Upper lobe of right lung (tissue), 1 donor: ENCODE measurements at regions not wholly inside any gene's neighbourhood (a gene's known extent, or its start where the extent isn't known, plus 50 kb on each side); places are given as distances from the start of the nearest gene placed in this dataset.

Experiments used
- ATAC-seq: fragments of 200-7000 bp; cut with Tn5 transposase; one replicate; pipeline ENCODE4 v1.9.1; 2020; ENCODE audit warnings: mild to moderate bottlenecking, moderate library complexity
- DNase-seq: peaks from one replicate; pipeline ENCODE4 v3.0.0-alpha.2; 2020
- H3K27ac ChIP-seq: fragments of 200-600 bp; one replicate; pipeline ENCODE4 v1.8.0; 2022
- H3K27me3 ChIP-seq: fragments of 200-600 bp; one replicate; pipeline ENCODE4 v1.8.0; 2022; ENCODE audit warnings: mild to moderate bottlenecking
- H3K36me3 ChIP-seq: fragments of 200-600 bp; one replicate; pipeline ENCODE4 v1.8.0; 2022
- H3K4me1 ChIP-seq: fragments of 200-600 bp; one replicate; pipeline ENCODE4 v1.8.0; 2022
- H3K4me3 ChIP-seq: fragments of 200-600 bp; one replicate; pipeline ENCODE4 v1.8.0; 2022; ENCODE audit warnings: mild to moderate bottlenecking
- H3K9me3 ChIP-seq: fragments of 200-600 bp; one replicate; pipeline ENCODE4 v1.8.0; 2022
- intact Hi-C: fragments of 100-400 bp; cut with DNase I; formaldehyde crosslinking; loops from one replicate; pipeline ENCODE4 v1.11.0; 2022
- TF ChIP-seq, protein P1 (sequence below): fragments of 200-600 bp; IDR thresholded peaks from one replicate; pipeline ENCODE4 v1.8.0; 2022; ENCODE audit warnings: antibody characterized with exemption
- donor health status: DM: no; HTN: yes; CAD: no; lungs with severe emphysema.

- DNase-seq (no peak), ATAC-seq (no peak)
- no peaks in the 10 kb centered on the region for H3K36me3 ChIP-seq
- no peaks in the 10 kb centered on the region for H3K27me3 ChIP-seq
- no peaks in the 10 kb centered on the region for H3K9me3 ChIP-seq
- H3K27ac ChIP-seq: no peak overlapping the region
- TF ChIP-seq, protein P1, sequence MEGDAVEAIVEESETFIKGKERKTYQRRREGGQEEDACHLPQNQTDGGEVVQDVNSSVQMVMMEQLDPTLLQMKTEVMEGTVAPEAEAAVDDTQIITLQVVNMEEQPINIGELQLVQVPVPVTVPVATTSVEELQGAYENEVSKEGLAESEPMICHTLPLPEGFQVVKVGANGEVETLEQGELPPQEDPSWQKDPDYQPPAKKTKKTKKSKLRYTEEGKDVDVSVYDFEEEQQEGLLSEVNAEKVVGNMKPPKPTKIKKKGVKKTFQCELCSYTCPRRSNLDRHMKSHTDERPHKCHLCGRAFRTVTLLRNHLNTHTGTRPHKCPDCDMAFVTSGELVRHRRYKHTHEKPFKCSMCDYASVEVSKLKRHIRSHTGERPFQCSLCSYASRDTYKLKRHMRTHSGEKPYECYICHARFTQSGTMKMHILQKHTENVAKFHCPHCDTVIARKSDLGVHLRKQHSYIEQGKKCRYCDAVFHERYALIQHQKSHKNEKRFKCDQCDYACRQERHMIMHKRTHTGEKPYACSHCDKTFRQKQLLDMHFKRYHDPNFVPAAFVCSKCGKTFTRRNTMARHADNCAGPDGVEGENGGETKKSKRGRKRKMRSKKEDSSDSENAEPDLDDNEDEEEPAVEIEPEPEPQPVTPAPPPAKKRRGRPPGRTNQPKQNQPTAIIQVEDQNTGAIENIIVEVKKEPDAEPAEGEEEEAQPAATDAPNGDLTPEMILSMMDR: no peak
- no peaks in the 10 kb centered on the region for H3K4me1 ChIP-seq
- no peak overlapping the region for H3K4me3 ChIP-seq
- intact Hi-C loops: no loop called here
Measured at GRCh38 chr11:79538775-79539174, 97.9 kb upstream of the TENM4 start.

- H3K36me3 ChIP-seq: no peaks in the 10 kb centered on the region
- TF ChIP-seq, protein P1: no peak
- DNase-seq (no peak), ATAC-seq (no peak)
- no peak overlapping the region for H3K27ac ChIP-seq
- H3K4me3 ChIP-seq: no peak overlapping the region
- intact Hi-C loops: no loop called here
- H3K4me1 ChIP-seq: no peaks in the 10 kb centered on the region
- H3K27me3 ChIP-seq: no peaks in the 10 kb centered on the region
- H3K9me3 ChIP-seq: no peaks in the 10 kb centered on the region
Measured at GRCh38 chr11:79536155-79536917, 95.5 kb upstream of the TENM4 start.

DNA sequence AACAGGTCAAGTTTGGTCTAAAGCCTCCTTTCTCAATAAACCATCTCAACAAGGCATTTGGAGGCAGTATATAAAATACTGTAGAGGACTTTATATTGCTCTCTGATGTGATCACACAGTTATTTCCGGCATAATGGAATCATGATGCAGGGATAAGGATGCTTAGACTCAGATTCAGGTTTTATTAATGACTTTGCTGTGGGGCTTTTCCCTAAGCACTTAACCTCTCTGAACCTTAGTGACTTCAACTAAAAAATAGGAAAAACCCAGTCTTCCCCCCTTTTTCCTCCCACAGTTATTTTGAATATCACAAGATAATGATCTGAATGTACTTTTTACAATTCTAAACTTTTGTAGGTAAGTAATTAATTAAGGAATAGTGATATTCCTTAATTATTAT is 94.8 kb upstream of the TENM4 start:
- ATAC-seq: no peak
- TF ChIP-seq, protein P1: no peak

DNA sequence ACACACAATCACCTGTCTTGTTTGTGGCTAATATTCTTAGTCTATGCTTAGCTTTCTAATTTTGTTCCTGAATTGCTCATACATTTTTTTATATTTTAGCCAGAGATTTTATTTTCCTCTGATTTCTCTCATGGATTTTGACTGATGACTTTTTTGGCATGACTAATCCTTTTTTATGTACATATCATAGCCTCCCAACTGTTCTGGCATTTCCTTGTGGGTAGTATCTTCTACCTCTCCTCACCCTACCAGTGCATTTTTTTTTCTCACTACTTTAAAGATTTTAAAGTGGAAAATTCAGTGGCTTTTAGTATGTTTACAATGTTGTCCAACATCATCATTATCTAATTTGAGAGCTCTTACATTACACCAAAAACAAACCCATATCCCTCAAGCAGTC is 84.4 kb upstream of the TENM4 start:
- H3K4me1 ChIP-seq: no peaks in the 10 kb centered on the region
- H3K36me3 ChIP-seq: no peaks in the 10 kb centered on the region
- H3K27me3 ChIP-seq: no peaks in the 10 kb centered on the region
- DNase-seq (no peak), ATAC-seq (no peak)
- intact Hi-C loops: no loop called here
- no peaks in the 10 kb centered on the region for H3K9me3 ChIP-seq
- TF ChIP-seq, protein P1: no peak
- H3K27ac ChIP-seq: no peak overlapping the region
- no peak overlapping the region for H3K4me3 ChIP-seq

More for the DNA sequence above, 94.8 kb upstream of the TENM4 start:
- Histone ChIP-seq H3K27ac (no peak overlapping the region), H3K36me3 (no peaks in the 10 kb centered on the region), H3K27me3 (no peaks in the 10 kb centered on the region), H3K4me3 (no peak overlapping the region), H3K4me1 (no peaks in the 10 kb centered on the region), H3K9me3 (no peaks in the 10 kb centered on the region)
- DNase-seq: no peak
- intact Hi-C loops: no loop called here

GRCh38 chr11:79522626-79523025 is 81.8 kb upstream of the TENM4 start:
- no peak overlapping the region for H3K4me3 ChIP-seq
- no peak overlapping the region for H3K27ac ChIP-seq
- H3K27me3 ChIP-seq: no peaks in the 10 kb centered on the region
- H3K4me1 ChIP-seq: no peaks in the 10 kb centered on the region
- TF ChIP-seq, protein P1: no peak
- H3K9me3 ChIP-seq: no peaks in the 10 kb centered on the region
- DNase-seq (no peak), ATAC-seq (no peak)
- no peaks in the 10 kb centered on the region for H3K36me3 ChIP-seq
- intact Hi-C loops: no loop called here
